Sigmoid colon (tissue), 6 donors: ENCODE measurements at regions not wholly inside any gene's neighbourhood (a gene's known extent, or its start where the extent isn't known, plus 50 kb on each side); places are given as distances from the start of the nearest gene placed in this dataset.

ENCODE experiments used
- DNase-seq: peaks from one replicate; pipeline ENCODE4 v3.0.0-alpha.2; 2019
- H3K27ac ChIP-seq, 4 donors: fragments of 200-600 bp; sonication (generic); one replicate each; pipeline ENCODE4 v1.5.1; 2016 to 2019; ENCODE audit warnings: mild to moderate bottlenecking in 1 of 4
- H3K27me3 ChIP-seq, 3 donors: fragments of 200-600 bp; sonication (generic); one replicate each; pipeline ENCODE4 v1.5.1; 2019; ENCODE audit warnings: mild to moderate bottlenecking in 1 of 3
- H3K36me3 ChIP-seq, 4 donors: fragments of 200-600 bp; sonication (generic); one replicate each; pipeline ENCODE4 v1.5.1; 2016 to 2019
- H3K4me1 ChIP-seq, 4 donors: fragments of 200-600 bp; sonication (generic); one replicate each; pipeline ENCODE4 v1.5.1; 2017 to 2019
- H3K4me3 ChIP-seq, 4 donors: fragments of 200-600 bp; sonication (generic); one replicate each; pipeline ENCODE4 v1.5.1; 2017 to 2019; ENCODE audit warnings: mild to moderate bottlenecking in 2 of 4, moderate library complexity in 1 of 4
- H3K9me3 ChIP-seq, 4 donors: fragments of 200-600 bp in 3 of 4; sonication (generic) in 3 of 4; one replicate each; pipeline versions ENCODE4 v1.5.1 to v1.6.1; 2013 to 2019
- EP300 ChIP-seq, 4 donors: sonication (generic); formaldehyde crosslinking; IDR thresholded peaks; one replicate each; pipeline ENCODE4 v1.6.1; 2017; ENCODE audit warnings: antibody characterized with exemption in 4 of 4
- POLR2A ChIP-seq, 2 donors: fragments of 450-650 bp; IDR thresholded peaks; one replicate each; pipeline ENCODE4 v1.6.1; 2016; ENCODE audit warnings: antibody characterized with exemption in 2 of 2, mild to moderate bottlenecking in 2 of 2, moderate library complexity in 2 of 2
- POLR2AphosphoS5 ChIP-seq, 4 donors: sonication (generic); formaldehyde crosslinking; IDR thresholded peaks; one replicate each; pipeline ENCODE4 v1.6.1; 2017; ENCODE audit warnings: antibody characterized with exemption in 4 of 4
- WGBS, 2 donors: extraction: QIAGEN DNeasy Blood & Tissue Kit; methylation state at CpG; one replicate each; pipeline ENCODE4 v1.1.7; 2013; 5-methylcytosine and 5-hydroxymethylcytosine counted together
- intact Hi-C: fragments of 100-400 bp; cut with DNase I; formaldehyde crosslinking; loops from one replicate; pipeline ENCODE4 v1.15.1; 2023
- TF ChIP-seq, protein P1 (sequence below), 4 experiments: fragments of 450-650 bp in 3 of 4; fragments of 200-600 bp in 1 of 4; IDR thresholded peaks; one replicate each; pipeline ENCODE4 v1.5.1; 2016 to 2019; ENCODE audit warnings: antibody characterized with exemption in 4 of 4, mild to moderate bottlenecking in 3 of 4, moderate library complexity in 2 of 4
- donor health status: healthy with polysubstance abuse.
- donor health status: healthy.

- Histone ChIP-seq H3K9me3 (no peaks in the 10 kb centered on the region), H3K4me3 (no peak overlapping the region), H3K36me3 (no peaks in the 10 kb centered on the region), H3K27ac (no peak overlapping the region), H3K27me3 (no peaks in the 10 kb centered on the region), H3K4me1 (no peaks in the 10 kb centered on the region)
- intact Hi-C loops: no loop called here
- TF ChIP-seq EP300 (IDR thresholded peaks at IDR 0.05) (no peak), POLR2AphosphoS5 (IDR thresholded peaks at IDR 0.05) (no peak), POLR2A (IDR thresholded peaks at IDR 0.05) (no peak)
- TF ChIP-seq, protein P1, sequence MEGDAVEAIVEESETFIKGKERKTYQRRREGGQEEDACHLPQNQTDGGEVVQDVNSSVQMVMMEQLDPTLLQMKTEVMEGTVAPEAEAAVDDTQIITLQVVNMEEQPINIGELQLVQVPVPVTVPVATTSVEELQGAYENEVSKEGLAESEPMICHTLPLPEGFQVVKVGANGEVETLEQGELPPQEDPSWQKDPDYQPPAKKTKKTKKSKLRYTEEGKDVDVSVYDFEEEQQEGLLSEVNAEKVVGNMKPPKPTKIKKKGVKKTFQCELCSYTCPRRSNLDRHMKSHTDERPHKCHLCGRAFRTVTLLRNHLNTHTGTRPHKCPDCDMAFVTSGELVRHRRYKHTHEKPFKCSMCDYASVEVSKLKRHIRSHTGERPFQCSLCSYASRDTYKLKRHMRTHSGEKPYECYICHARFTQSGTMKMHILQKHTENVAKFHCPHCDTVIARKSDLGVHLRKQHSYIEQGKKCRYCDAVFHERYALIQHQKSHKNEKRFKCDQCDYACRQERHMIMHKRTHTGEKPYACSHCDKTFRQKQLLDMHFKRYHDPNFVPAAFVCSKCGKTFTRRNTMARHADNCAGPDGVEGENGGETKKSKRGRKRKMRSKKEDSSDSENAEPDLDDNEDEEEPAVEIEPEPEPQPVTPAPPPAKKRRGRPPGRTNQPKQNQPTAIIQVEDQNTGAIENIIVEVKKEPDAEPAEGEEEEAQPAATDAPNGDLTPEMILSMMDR (IDR thresholded peaks at IDR 0.05): no peak
- 84 to 86% methylated on average over 5 of the region's 5 CpGs for WGBS, 2 donors
- DNase-seq: no peak
Measured at GRCh38 chr2:173483137-173483536, 128.5 kb downstream of the CDCA7 start.

DNA sequence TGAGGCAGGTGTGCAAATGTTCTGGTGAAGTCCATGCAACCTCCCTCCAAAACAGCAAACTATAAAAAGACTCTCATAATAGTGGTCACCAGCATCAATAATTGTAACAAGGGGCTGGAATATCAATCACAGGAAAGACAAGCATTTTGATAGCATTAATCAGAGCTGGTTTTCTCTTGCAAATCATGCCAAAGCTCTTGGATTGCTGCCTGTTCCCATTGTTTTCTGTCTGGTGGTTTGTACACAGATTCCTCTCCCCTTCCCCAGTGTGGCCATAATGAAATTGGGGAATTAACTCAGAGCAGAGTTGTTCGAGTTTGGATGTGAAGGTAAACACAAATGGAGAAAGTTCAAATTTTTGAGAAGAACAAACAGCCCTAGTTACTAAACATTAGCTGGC lies 134.2 kb downstream of the CDCA7 start:
- 50 to 62% methylated on average over 1 of the region's 1 CpG for WGBS, 2 donors
- no peak overlapping the region for H3K27ac ChIP-seq
- no peaks in the 10 kb centered on the region for H3K36me3 ChIP-seq
- no peak overlapping the region for H3K4me3 ChIP-seq
- H3K27me3 ChIP-seq: no peaks in the 10 kb centered on the region
- no peak for DNase-seq
- H3K9me3 ChIP-seq: no peaks in the 10 kb centered on the region
- no peak for TF ChIP-seq POLR2AphosphoS5 (IDR thresholded peaks at IDR 0.05)
- no peak for TF ChIP-seq EP300 (IDR thresholded peaks at IDR 0.05)
- TF ChIP-seq, protein P1 (IDR thresholded peaks at IDR 0.05): no peak
- no peak for TF ChIP-seq POLR2A (IDR thresholded peaks at IDR 0.05)
- H3K4me1 ChIP-seq: no peaks in the 10 kb centered on the region
- intact Hi-C loops: no loop called here

- DNase-seq: no peak
- TF ChIP-seq EP300 (IDR thresholded peaks at IDR 0.05) (no peak), POLR2AphosphoS5 (IDR thresholded peaks at IDR 0.05) (no peak), POLR2A (IDR thresholded peaks at IDR 0.05) (no peak)
- TF ChIP-seq, protein P1 (IDR thresholded peaks at IDR 0.05): no peak
- no peak overlapping the region for H3K4me3 ChIP-seq
Measured at GRCh38 chr2:173491418-173491817, 136.7 kb downstream of the CDCA7 start.

DNA sequence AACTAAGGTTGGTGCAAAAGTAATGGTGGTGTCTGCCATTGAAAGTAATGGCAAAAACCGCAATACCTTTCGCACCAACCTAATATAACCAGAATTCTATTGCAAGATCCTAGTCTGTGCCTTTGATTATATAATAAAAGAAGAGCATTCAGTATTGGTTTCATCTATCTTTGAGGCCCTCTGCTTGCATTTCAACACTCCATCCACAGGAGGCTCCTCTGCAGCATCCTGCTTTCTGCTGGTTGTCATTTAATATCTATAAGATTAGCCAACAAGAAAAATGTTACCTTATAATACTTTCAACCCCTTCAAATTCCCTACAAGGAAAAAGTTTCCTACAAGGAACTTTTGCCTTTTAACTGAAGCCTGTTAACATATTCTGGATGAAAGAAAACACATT lies 139.2 kb downstream of the CDCA7 start:
- no peak for DNase-seq
- Histone ChIP-seq H3K4me1 (no peaks in the 10 kb centered on the region), H3K27me3 (no peaks in the 10 kb centered on the region), H3K4me3 (no peak overlapping the region), H3K36me3 (no peaks in the 10 kb centered on the region), H3K9me3 (no peaks in the 10 kb centered on the region), H3K27ac (no peak overlapping the region)
- intact Hi-C loops: no loop called here
- WGBS, 2 donors: 97 to 99% methylated on average over 2 of the region's 2 CpGs
- TF ChIP-seq EP300 (IDR thresholded peaks at IDR 0.05) (no peak), POLR2AphosphoS5 (IDR thresholded peaks at IDR 0.05) (no peak), POLR2A (IDR thresholded peaks at IDR 0.05) (no peak)
- TF ChIP-seq, protein P1 (IDR thresholded peaks at IDR 0.05): no peak

More at GRCh38 chr2:173491418-173491817, 136.7 kb downstream of the CDCA7 start:
- no peak overlapping the region for H3K27ac ChIP-seq
- intact Hi-C loops: no loop called here
- H3K9me3 ChIP-seq: no peaks in the 10 kb centered on the region
- no peaks in the 10 kb centered on the region for H3K4me1 ChIP-seq
- H3K27me3 ChIP-seq: no peaks in the 10 kb centered on the region
- no peaks in the 10 kb centered on the region for H3K36me3 ChIP-seq
- WGBS, 2 donors: 90 to 92% methylated on average over 4 of the region's 4 CpGs

DNA sequence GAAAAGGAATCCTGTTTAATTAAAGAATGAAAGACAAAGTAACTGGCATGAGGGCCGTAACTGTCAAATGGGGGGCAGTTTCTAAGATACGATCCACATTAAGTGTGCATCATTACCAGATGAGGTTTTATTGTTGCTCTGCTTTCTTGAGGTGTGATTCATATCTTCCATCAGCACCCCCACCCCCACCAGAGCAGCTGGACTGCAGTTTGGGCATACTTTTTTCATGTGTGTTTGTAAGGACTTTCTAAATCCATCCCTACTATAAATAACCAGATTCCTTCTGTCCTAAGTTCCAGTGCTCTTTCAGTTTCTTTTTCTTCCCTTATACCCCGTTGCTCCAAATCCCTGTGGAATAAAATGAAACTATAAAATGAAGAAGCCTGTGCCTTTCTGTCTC lies 142.1 kb downstream of the CDCA7 start:
- intact Hi-C loops: no loop called here
- no peak for DNase-seq
- H3K27me3 ChIP-seq: no peaks in the 10 kb centered on the region
- no peaks in the 10 kb centered on the region for H3K4me1 ChIP-seq
- H3K36me3 ChIP-seq: no peaks in the 10 kb centered on the region
- TF ChIP-seq POLR2A (IDR thresholded peaks at IDR 0.05) (no peak), POLR2AphosphoS5 (IDR thresholded peaks at IDR 0.05) (no peak), EP300 (IDR thresholded peaks at IDR 0.05) (no peak)
- TF ChIP-seq, protein P1 (IDR thresholded peaks at IDR 0.05): no peak
- H3K27ac ChIP-seq: no peak overlapping the region
- H3K9me3 ChIP-seq: no peaks in the 10 kb centered on the region
- 64 to 68% methylated on average over 3 of the region's 3 CpGs for WGBS, 2 donors
- H3K4me3 ChIP-seq: peak overlapping the region in 2 of 4 donors; percentile 1 to 13
